ENCODE measurements at regions not wholly inside any gene's neighbourhood (a gene's known extent, or its start where the extent isn't known, plus 50 kb on each side); places are given as distances from the start of the nearest gene placed in this dataset.

GRCh38 chr4:153034681-153035080 lies 98.6 kb downstream of the FHDC1 start:
- DNase-seq (ENCODE audit: low spot score), result no peak

- DNase-seq (ENCODE audit: low spot score), result no peak
Observed at GRCh38 chr4:153036931-153037482, 100.9 kb downstream of the FHDC1 start.

GRCh38 chr4:153038623-153039311 lies 102.6 kb downstream of the FHDC1 start:
- peak; percentile 74 for DNase-seq (ENCODE audit: low spot score)

- peak; percentile 96 for DNase-seq (ENCODE audit: low spot score)
Observed at GRCh38 chr4:153039542-153040185, 103.5 kb downstream of the FHDC1 start.

GRCh38 chr4:153040677-153041076 lies 104.6 kb downstream of the FHDC1 start:
- no peak for DNase-seq (ENCODE audit: low spot score)

GRCh38 chr4:153044036-153044435 lies 107.9 kb downstream of the FHDC1 start:
- no peak for DNase-seq (ENCODE audit: low spot score)

- DNase-seq (ENCODE audit: low spot score), result peak; percentile 40
Observed at GRCh38 chr4:153045111-153045982, 109.2 kb downstream of the FHDC1 start.

GRCh38 chr4:153058671-153059060 lies 122.5 kb downstream of the FHDC1 start:
- DNase-seq (ENCODE audit: low spot score), result no peak

- no peak for DNase-seq (ENCODE audit: low spot score)
Observed at GRCh38 chr4:153060196-153060595, 124.1 kb downstream of the FHDC1 start.

GRCh38 chr4:153061971-153062370 lies 125.8 kb downstream of the FHDC1 start:
- no peak for DNase-seq (ENCODE audit: low spot score)

- no peak for DNase-seq (ENCODE audit: low spot score)
Observed at GRCh38 chr4:153062652-153063168, 126.6 kb downstream of the FHDC1 start.

- DNase-seq (ENCODE audit: low spot score), result no peak
Observed at GRCh38 chr4:153063490-153063889, 127.4 kb downstream of the FHDC1 start.

GRCh38 chr4:153064571-153064970 lies 128.4 kb downstream of the FHDC1 start:
- no peak for DNase-seq (ENCODE audit: low spot score)

GRCh38 chr4:153065276-153065675 lies 129.2 kb downstream of the FHDC1 start:
- DNase-seq (ENCODE audit: low spot score), result no peak

GRCh38 chr4:153067376-153067775 lies 131.3 kb downstream of the FHDC1 start:
- peak; percentile 75 for DNase-seq (ENCODE audit: low spot score)

- DNase-seq (ENCODE audit: low spot score), result no peak
Observed at GRCh38 chr4:153068751-153069150, 132.6 kb downstream of the FHDC1 start.

GRCh38 chr4:153071958-153072598 lies 132.2 kb upstream of the TRIM2 start:
- DNase-seq (ENCODE audit: low spot score), result no peak

- no peak for DNase-seq (ENCODE audit: low spot score)
Observed at GRCh38 chr4:153072661-153073060, 131.6 kb upstream of the TRIM2 start.

GRCh38 chr4:153074486-153074885 lies 129.8 kb upstream of the TRIM2 start:
- no peak for DNase-seq (ENCODE audit: low spot score)

- DNase-seq (ENCODE audit: low spot score), result no peak
Observed at GRCh38 chr4:153074936-153075630, 129.2 kb upstream of the TRIM2 start.

- DNase-seq (ENCODE audit: low spot score), result no peak
Observed at GRCh38 chr4:153075836-153076518, 128.3 kb upstream of the TRIM2 start.

Measured in SW480 (cell line).